GM20000 (cell line): ENCODE measurements at regions not wholly inside any gene's neighbourhood (a gene's known extent, or its start where the extent isn't known, plus 50 kb on each side); places are given as distances from the start of the nearest gene placed in this dataset.

Source experiments
- DNase-seq: peaks from one replicate; pipeline ENCODE4 v3.0.0; 2012; ENCODE audit warnings: low spot score
- CTCF ChIP-seq: IDR thresholded peaks from 2 replicates; pipeline ENCODE4 v1.5.1; 2012; ENCODE audit warnings: mild to moderate bottlenecking, control low read depth; ENCODE audit errors: extremely low read depth, missing control alignments

- DNase-seq, result no peak
- no peak for TF ChIP-seq CTCF
These were observed 131.6 kb upstream of the EMCN start for GRCh38 chr4:100649417-100649816.

- no peak for TF ChIP-seq CTCF
- no peak for DNase-seq
These were observed 126.3 kb upstream of the EMCN start for GRCh38 chr4:100644150-100644549.

DNA sequence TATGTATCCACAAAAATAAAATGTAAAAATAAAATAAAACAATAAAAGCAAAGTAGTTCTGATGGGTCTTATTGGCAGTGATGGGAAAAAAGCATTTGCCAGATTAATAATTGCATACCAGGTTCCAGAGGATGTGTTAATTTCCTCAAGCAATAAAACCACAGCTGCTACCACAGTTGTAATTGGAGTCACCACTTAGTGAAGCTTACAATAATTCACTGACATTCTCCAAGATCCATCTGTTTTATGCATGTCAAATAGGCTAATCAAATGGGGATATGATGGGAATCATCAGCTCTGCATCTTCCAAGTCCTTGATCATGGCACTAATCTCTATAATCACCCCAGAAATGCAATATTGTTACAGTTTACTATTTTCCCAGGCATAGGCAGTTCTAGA lies 123.5 kb upstream of the EMCN start:
- TF ChIP-seq CTCF, result no peak
- DNase-seq, result no peak

DNA sequence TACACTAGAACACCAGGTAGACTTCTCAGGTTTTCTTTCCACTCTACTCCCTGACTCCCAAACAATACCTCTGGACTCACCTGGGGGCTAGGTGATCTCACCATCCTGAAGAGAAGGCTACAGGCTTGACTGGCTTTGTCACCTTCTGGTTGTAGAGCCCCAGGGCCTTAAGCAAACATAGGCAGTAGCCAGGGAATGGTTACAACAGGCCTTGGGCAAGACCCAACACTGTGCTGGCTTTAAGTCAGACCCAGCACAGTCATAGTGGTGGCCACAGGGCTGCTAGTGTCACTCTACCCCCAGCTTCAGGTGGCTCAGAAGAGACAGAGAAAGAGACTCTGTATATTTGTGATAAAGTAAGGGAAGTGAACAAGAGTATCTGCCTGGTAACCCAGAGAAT lies 118.1 kb upstream of the EMCN start:
- no peak for TF ChIP-seq CTCF
- DNase-seq, result no peak

DNA sequence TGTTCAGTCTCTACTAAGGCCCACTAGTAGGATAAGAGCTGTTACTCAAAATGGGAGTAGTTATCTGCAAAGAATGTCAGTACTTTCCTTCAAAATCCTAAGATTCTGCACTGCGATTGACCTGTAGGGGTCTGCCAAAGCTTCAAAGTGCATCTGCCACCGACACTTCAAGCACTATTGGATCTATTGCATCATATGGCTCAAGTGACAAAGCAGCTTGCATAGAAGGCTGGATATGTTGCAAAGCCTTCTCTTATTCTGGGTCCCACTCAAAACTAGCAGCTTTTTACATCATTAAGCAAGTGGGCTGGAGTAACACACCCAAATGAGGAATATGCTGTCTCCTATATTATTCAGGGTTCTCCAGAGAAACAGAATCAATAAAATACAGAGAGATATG lies 115.4 kb upstream of the EMCN start:
- no peak for DNase-seq
- no peak for TF ChIP-seq CTCF

GRCh38 chr4:100632163-100632562 lies 114.3 kb upstream of the EMCN start:
- no peak for DNase-seq
- no peak for TF ChIP-seq CTCF

GRCh38 chr4:100631281-100631968 lies 113.6 kb upstream of the EMCN start:
- DNase-seq, result no peak
- TF ChIP-seq CTCF, result no peak
